Fibroblast of pulmonary artery (primary cell): ENCODE measurements at regions not wholly inside any gene's neighbourhood (a gene's known extent, or its start where the extent isn't known, plus 50 kb on each side); places are given as distances from the start of the nearest gene placed in this dataset.

Experiments
- DNase-seq: peaks from one replicate; pipeline ENCODE4 v3.0.0-alpha.2; 2010; ENCODE audit warnings: low read depth
- H3K4me3 ChIP-seq: replicated peaks from 2 replicates; pipeline ENCODE4 v1.5.1; 2011; ENCODE audit warnings: low read depth, mild to moderate bottlenecking, control low read depth, low read length, moderate library complexity
- TF ChIP-seq, protein P1 (sequence below): IDR thresholded peaks from 2 replicates; pipeline ENCODE4 v1.5.1; 2011; ENCODE audit warnings: mild to moderate bottlenecking, control low read depth, low read length, inconsistent platforms; ENCODE audit errors: missing control alignments

DNA sequence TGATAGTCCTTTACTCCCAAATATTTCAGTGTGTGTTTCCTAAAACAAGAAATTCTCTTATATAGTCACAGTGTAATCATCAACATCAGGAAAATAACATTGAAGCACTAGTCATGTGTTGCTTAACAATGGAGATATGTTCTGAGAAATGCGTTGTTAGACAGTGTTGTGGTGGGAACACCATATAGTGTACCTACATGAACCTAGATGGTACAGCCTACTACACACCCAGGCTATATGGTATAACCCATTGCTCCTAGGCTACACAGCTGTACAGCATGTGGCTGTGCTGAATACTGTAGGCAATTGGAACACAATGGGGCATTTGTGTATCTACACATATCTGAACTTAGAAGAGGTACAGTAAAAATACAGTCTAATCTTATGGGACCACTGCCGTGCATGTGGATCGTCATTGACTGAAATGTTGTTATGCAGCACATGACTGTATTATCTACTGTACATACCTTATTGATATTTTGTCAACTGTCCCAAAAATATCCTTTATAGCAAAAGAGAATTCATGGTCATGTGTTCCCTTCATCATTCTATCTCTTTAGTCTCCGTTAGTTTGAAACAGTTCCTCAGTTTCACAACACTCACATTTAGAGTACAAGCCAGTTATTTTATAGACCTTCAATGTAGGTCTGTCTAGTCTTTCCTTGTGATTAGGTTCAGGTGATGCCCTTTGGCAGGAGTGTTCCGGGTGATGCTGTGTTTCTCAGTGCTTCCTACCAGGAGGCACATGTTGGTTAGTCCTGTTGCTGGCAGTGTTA is 109.7 kb downstream of the SLC25A47 start:
- TF ChIP-seq, protein P1, sequence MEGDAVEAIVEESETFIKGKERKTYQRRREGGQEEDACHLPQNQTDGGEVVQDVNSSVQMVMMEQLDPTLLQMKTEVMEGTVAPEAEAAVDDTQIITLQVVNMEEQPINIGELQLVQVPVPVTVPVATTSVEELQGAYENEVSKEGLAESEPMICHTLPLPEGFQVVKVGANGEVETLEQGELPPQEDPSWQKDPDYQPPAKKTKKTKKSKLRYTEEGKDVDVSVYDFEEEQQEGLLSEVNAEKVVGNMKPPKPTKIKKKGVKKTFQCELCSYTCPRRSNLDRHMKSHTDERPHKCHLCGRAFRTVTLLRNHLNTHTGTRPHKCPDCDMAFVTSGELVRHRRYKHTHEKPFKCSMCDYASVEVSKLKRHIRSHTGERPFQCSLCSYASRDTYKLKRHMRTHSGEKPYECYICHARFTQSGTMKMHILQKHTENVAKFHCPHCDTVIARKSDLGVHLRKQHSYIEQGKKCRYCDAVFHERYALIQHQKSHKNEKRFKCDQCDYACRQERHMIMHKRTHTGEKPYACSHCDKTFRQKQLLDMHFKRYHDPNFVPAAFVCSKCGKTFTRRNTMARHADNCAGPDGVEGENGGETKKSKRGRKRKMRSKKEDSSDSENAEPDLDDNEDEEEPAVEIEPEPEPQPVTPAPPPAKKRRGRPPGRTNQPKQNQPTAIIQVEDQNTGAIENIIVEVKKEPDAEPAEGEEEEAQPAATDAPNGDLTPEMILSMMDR, result no peak
- no peak for DNase-seq
- H3K4me3 ChIP-seq, result no peak overlapping the region

DNA sequence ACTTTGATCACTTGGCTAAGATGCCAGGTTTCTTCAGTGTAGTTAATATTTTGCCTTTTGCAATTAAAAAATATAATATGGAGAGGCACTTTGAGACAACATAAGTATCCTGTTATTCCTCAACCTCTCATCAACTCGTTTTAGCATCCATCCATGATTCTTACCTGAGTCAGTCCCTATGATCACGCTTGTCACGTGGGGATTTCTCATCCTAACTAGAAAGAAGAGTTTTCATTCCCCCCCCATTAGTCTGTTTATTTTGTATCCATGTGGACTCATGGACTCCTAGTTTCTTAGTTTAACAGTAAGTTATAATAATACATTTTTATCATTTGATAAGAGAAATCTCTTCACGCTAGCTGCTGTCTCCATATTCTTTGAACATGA is 110.3 kb downstream of the SLC25A47 start:
- TF ChIP-seq, protein P1, result no peak
- no peak for DNase-seq
- no peak overlapping the region for H3K4me3 ChIP-seq

GRCh38 chr14:100434033-100434601 is 111.0 kb downstream of the SLC25A47 start:
- TF ChIP-seq, protein P1, result no peak
- no peak for DNase-seq
- no peak overlapping the region for H3K4me3 ChIP-seq

DNA sequence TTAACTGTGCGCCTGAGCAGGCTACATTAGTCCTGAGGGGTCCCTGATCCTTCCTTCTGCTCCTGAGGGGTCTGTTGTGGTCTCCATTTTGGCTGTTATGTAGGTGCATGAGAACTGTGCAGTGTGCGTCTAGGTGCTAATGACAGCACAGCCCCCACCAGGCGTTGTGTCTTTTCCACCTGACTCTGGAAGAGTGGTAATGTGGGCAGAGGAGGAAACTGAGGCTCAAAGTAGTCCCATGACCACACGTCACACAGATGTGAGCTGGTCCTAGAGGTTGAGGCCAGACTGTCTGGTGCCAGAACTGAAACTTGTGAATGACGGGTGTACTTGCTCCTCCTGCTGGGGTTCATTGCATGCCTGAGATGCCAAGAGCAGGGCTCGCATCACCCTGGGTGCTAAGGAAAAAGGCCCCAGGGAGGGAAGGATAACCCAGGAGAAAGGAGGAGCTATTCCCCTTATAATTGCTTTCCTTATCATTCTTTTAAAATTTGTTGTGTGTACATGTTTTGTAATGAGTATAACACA is 111.8 kb downstream of the SLC25A47 start:
- no peak for DNase-seq
- H3K4me3 ChIP-seq, result no peak overlapping the region
- TF ChIP-seq, protein P1, result no peak

DNA sequence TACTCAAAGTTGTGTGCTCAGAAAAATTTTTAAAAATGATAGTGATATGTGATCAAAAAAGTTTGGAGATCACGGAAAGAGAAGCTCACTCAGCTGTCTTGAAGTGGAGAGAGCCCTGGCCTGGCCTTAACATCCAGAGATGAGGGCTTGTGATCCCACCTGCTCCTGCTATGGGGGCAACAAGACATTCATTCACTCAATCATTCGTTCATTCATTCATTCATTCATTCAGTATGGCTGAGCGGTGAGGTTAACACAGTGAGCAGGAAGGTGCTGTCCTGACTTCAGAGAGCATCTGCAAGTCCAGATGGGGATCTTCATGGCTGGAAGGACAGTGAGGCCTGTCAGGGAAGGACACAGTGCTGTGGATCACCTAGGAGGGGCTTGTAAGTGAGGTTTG is 112.3 kb downstream of the SLC25A47 start:
- TF ChIP-seq, protein P1, result no peak
- no peak for DNase-seq
- H3K4me3 ChIP-seq, result no peak overlapping the region

GRCh38 chr14:100436745-100437406 is 113.7 kb downstream of the SLC25A47 start:
- no peak for DNase-seq
- TF ChIP-seq, protein P1, result no peak
- no peak overlapping the region for H3K4me3 ChIP-seq
